GM12878 (cell line): ENCODE measurements at regions not wholly inside any gene's neighbourhood (a gene's known extent, or its start where the extent isn't known, plus 50 kb on each side); places are given as distances from the start of the nearest gene placed in this dataset.
A peak's percentile ranks its signal among the peaks of the same experiment; 100 is the strongest.

Experiments used
- ATAC-seq: fragments of 200-7000 bp; cut with Tn5 transposase; 3 replicates; pipeline ENCODE4 v1.9.1; 2020; ENCODE audit warnings: mild to moderate bottlenecking, moderate library complexity
- BruUV-seq: library from RNA; stranded (reverse); fragments of 400-500 nt; replicated peaks from 2 replicates; lab custom pipeline; 2021; lab: Mats Ljungman, UMichigan
- CTCF ChIA-PET: fragments of 300-600 bp; sonication (Branson Sonifier 250); formaldehyde crosslinking; extraction: SDS; loops from one replicate; lab custom pipeline; 2021; ENCODE audit warnings: inconsistent platforms; lab: Yijun Ruan, JAX
- POLR2A ChIA-PET: fragments of 350-600 bp; formaldehyde crosslinking; extraction: SDS; loops from one replicate; lab custom pipeline; 2021; ENCODE audit warnings: inconsistent platforms; lab: Charles Lee
- RAD21 ChIA-PET: fragments of 300-600 bp; sonication (Branson Sonifier 250); formaldehyde crosslinking; loops from one replicate; lab custom pipeline; 2023; ENCODE audit warnings: antibody characterized with exemption; ENCODE audit not compliant: unreplicated experiment; lab: Charles Lee
- SMC1A ChIA-PET: fragments of 300-600 bp; sonication (Branson Sonifier 250); formaldehyde crosslinking; loops from one replicate; lab custom pipeline; 2023; ENCODE audit not compliant: unreplicated experiment, uncharacterized antibody; lab: Charles Lee
- DNase-seq: peaks from one replicate; pipeline ENCODE4 v3.0.0-alpha.2; 2011; ENCODE audit warnings: low read depth, low spot score
- FAIRE-seq: peaks from 3 replicates; lab custom pipeline; 2011; peaks lifted over from hg19 to GRCh38; lab: Jason Lieb, UNC
- H2AFZ ChIP-seq: 2 replicates; pipeline ENCODE4 v1.6.0; 2011; ENCODE audit warnings: low read depth, low read length, control low read depth; ENCODE audit not compliant: control insufficient read depth
- H3K27ac ChIP-seq: 2 replicates; pipeline ENCODE4 v1.5.1; 2011; ENCODE audit warnings: control low read depth; ENCODE audit not compliant: control insufficient read depth, insufficient read depth
- H3K27me3 ChIP-seq, 2 experiments: replicated peaks in 1 of 2; 2 replicates each; pipeline versions ENCODE4 v1.6.0 to v1.6.1; 2011; ENCODE audit warnings: low read length in 1 of 2; ENCODE audit not compliant: control insufficient read depth in 2 of 2, insufficient read depth in 2 of 2
- H3K36me3 ChIP-seq, 2 experiments: 2 replicates each; pipeline ENCODE4 v1.5.1; 2011; ENCODE audit warnings: low read length in 1 of 2; ENCODE audit not compliant: control insufficient read depth in 2 of 2, insufficient read depth in 2 of 2
- H3K4me1 ChIP-seq: 2 replicates; pipeline ENCODE4 v1.6.1; 2011; ENCODE audit warnings: mild to moderate bottlenecking, low read length, moderate library complexity, mixed read lengths; ENCODE audit not compliant: control insufficient read depth, insufficient read depth
- H3K4me2 ChIP-seq: 2 replicates; pipeline ENCODE4 v1.6.0; 2011; ENCODE audit warnings: control low read depth; ENCODE audit not compliant: control insufficient read depth, insufficient read depth
- H3K4me3 ChIP-seq: fragments of 200-600 bp; sonication (generic); 2 replicates; pipeline ENCODE4 v1.5.1; 2016
- H3K79me2 ChIP-seq: 2 replicates; pipeline ENCODE4 v1.6.0; 2011; ENCODE audit warnings: low read length; ENCODE audit not compliant: control insufficient read depth, insufficient read depth
- H3K9ac ChIP-seq: 2 replicates; pipeline ENCODE4 v1.8.0; 2011; ENCODE audit warnings: low read length, control low read depth, mixed read lengths; ENCODE audit not compliant: control insufficient read depth, insufficient read depth
- H3K9me3 ChIP-seq: replicated peaks from 3 replicates; pipeline ENCODE4 v1.5.1; 2011; ENCODE audit warnings: mild to moderate bottlenecking, low read length; ENCODE audit not compliant: control insufficient read depth, insufficient read depth
- H4K20me1 ChIP-seq: 2 replicates; pipeline ENCODE4 v1.6.0; 2011; ENCODE audit not compliant: control insufficient read depth, insufficient read depth
- BCL11A ChIP-seq: IDR thresholded peaks from 2 replicates; pipeline ENCODE4 v1.6.1; 2011; ENCODE audit warnings: low read depth, low read length
- BMI1 ChIP-seq: fragments of 450-650 bp; IDR thresholded peaks from 2 replicates; pipeline ENCODE4 v1.6.1; 2016; ENCODE audit warnings: mild to moderate bottlenecking, moderate library complexity, borderline replicate concordance
- CHD1 ChIP-seq: IDR thresholded peaks from 2 replicates; pipeline ENCODE4 v1.6.1; 2012; ENCODE audit warnings: low read depth, low read length, improper control_type of control experiment
- FOXK2 ChIP-seq: fragments of 450-650 bp; IDR thresholded peaks from 2 replicates; pipeline ENCODE4 v1.6.1; 2017; ENCODE audit warnings: mild to moderate bottlenecking, moderate library complexity
- MYB ChIP-seq: fragments of 150-350 bp; IDR thresholded peaks from 2 replicates; pipeline ENCODE4 v1.6.1; 2014; ENCODE audit warnings: mild to moderate bottlenecking, low read depth, low read length, borderline replicate concordance
- NFIC ChIP-seq: IDR thresholded peaks from 2 replicates; pipeline ENCODE4 v1.6.1; 2012; ENCODE audit warnings: low read depth, mild to moderate bottlenecking, inconsistent platforms, low read length, moderate library complexity
- NFYB ChIP-seq: IDR thresholded peaks from 2 replicates; pipeline ENCODE4 v1.6.1; 2011; ENCODE audit warnings: low read depth, mild to moderate bottlenecking, low read length, improper control_type of control experiment, moderate library complexity; ENCODE audit not compliant: insufficient read depth
- NR2C2 ChIP-seq: IDR thresholded peaks from 2 replicates; pipeline ENCODE4 v1.6.1; 2011; ENCODE audit warnings: borderline replicate concordance, low read depth; ENCODE audit not compliant: control insufficient read depth, insufficient read length
- RAD21 ChIP-seq: IDR thresholded peaks from 2 replicates; pipeline ENCODE4 v1.6.1; 2011; ENCODE audit warnings: mild to moderate bottlenecking, low read depth, low read length, moderate library complexity; ENCODE audit not compliant: insufficient read depth
- RCOR1 ChIP-seq: conservative IDR thresholded peaks from 2 replicates; pipeline ENCODE4 v1.6.1; 2012; ENCODE audit warnings: low read depth, low read length, improper control_type of control experiment
- SUPT20H ChIP-seq: IDR thresholded peaks from 2 replicates; pipeline ENCODE4 v1.6.1; 2011; ENCODE audit warnings: low read depth, mild to moderate bottlenecking, low read length, moderate library complexity, borderline replicate concordance; ENCODE audit not compliant: control insufficient read depth
- ZNF207 ChIP-seq: fragments of 450-650 bp; IDR thresholded peaks from 2 replicates; pipeline ENCODE4 v1.6.1; 2014; ENCODE audit warnings: antibody characterized with exemption, mild to moderate bottlenecking, borderline replicate concordance
- ZNF24 ChIP-seq: fragments of 450-650 bp; IDR thresholded peaks from 2 replicates; pipeline ENCODE4 v1.6.1; 2017; ENCODE audit warnings: antibody characterized with exemption, mild to moderate bottlenecking
- ZZZ3 ChIP-seq: IDR thresholded peaks from 2 replicates; pipeline ENCODE4 v1.6.1; 2011; ENCODE audit warnings: low read depth; ENCODE audit not compliant: control insufficient read depth, insufficient read length
- WGBS: methylation state at CpG from one replicate; pipeline ENCODE4 v1.1.6; 2016; ENCODE audit warnings: low lambda C conversion rate; ENCODE audit not compliant: insufficient replicate concordance, insufficient coverage; ENCODE audit errors: missing lambda C conversion rate; 5-methylcytosine and 5-hydroxymethylcytosine counted together
- in situ Hi-C: fragments of 300-500 bp; cut with MboI; formaldehyde crosslinking; loops from 9 replicates; pipeline ENCODE4 v1.14.3; 2018; ENCODE audit warnings: mixed read lengths
- intact Hi-C: fragments of 100-400 bp; cut with micrococcal nuclease; formaldehyde crosslinking; loops from one replicate; pipeline ENCODE4 v1.14.2; 2022; ENCODE audit not compliant: unreplicated experiment

GRCh38 chr6:105873211-105873704 is 212.9 kb upstream of the PRDM1 start:
- Histone ChIP-seq H3K79me2 (no peaks in the 10 kb centered on the region), H3K36me3 (no peaks in the 10 kb centered on the region), H3K4me3 (no peak overlapping the region), H3K9me3 (no peaks in the 10 kb centered on the region; the same call in 2 of the 3 replicates), H3K4me1 (no peaks in the 10 kb centered on the region), H3K9ac (no peak overlapping the region), H3K27me3 (no peaks in the 10 kb centered on the region), H3K4me2 (no peak overlapping the region), H3K27ac (no peak overlapping the region), H2AFZ (no peak overlapping the region), H4K20me1 (no peaks in the 10 kb centered on the region)
- no TSS peak for BruUV-seq
- ChIA-PET POLR2A (no interaction called here), SMC1A (interaction anchor here (0.6 to 1.8 kb wide), 7 partner anchors 9 to 215 kb away, joined by 3 to 4 read pairs (median 3); no protein-coding TSS in a partner anchor), RAD21 (interaction anchor here (1.4 kb wide), 1 partner anchor 441 kb away, joined by 3 read pairs; no protein-coding TSS in a partner anchor), CTCF (interaction anchor here (0.9 kb wide), 1 partner anchor 9 kb away, joined by 3 read pairs; no protein-coding TSS in a partner anchor)
- 40% methylated on average over 2 of the region's 2 CpGs for WGBS
- no peak for FAIRE-seq
- ATAC-seq, result peak; percentile 26; the same call in 1 of the 3 replicates
- TF ChIP-seq NFIC (0 out of 2 replicates have a peak, but pooled peaks have one; percentile 17), ZNF24 (no peak), BCL11A (0 out of 2 replicates have a peak, but pooled peaks have one; percentile 5)
- DNase-seq, result no peak
- in situ Hi-C loops, result no loop called here
- intact Hi-C loops, result no loop called here

GRCh38 chr6:105872249-105872648 is 213.9 kb upstream of the PRDM1 start:
- H3K9ac ChIP-seq, result no peak overlapping the region
- H3K27me3 ChIP-seq, result no peaks in the 10 kb centered on the region
- intact Hi-C loops (no loop called here), in situ Hi-C loops (no loop called here)
- FAIRE-seq (no peak), DNase-seq (no peak), ATAC-seq (no peak)
- H4K20me1 ChIP-seq, result no peaks in the 10 kb centered on the region
- 47% methylated on average over 4 of the region's 4 CpGs for WGBS
- H3K4me2 ChIP-seq, result no peak overlapping the region
- H3K4me3 ChIP-seq, result no peak overlapping the region
- no peaks in the 10 kb centered on the region for H3K79me2 ChIP-seq
- no peak overlapping the region for H2AFZ ChIP-seq
- ChIA-PET SMC1A (no interaction called here), RAD21 (interaction anchor here (1.4 kb wide), 1 partner anchor 440 kb away, joined by 3 read pairs; no protein-coding TSS in a partner anchor), POLR2A (no interaction called here), CTCF (no interaction called here)
- no peak overlapping the region for H3K27ac ChIP-seq
- no peaks in the 10 kb centered on the region for H3K4me1 ChIP-seq
- H3K36me3 ChIP-seq, result no peaks in the 10 kb centered on the region
- no TSS peak for BruUV-seq
- no peaks in the 10 kb centered on the region for H3K9me3 ChIP-seq
- TF ChIP-seq NFIC (no peak), NFYB (no peak), ZNF207 (no peak), FOXK2 (no peak), NR2C2 (no peak), RCOR1 (no peak), RAD21 (no peak), ZZZ3 (no peak), SUPT20H (no peak), BMI1 (no peak), CHD1 (no peak), MYB (no peak)
